Right lobe of liver (tissue), 4 donors: ENCODE measurements at regions not wholly inside any gene's neighbourhood (a gene's known extent, or its start where the extent isn't known, plus 50 kb on each side); places are given as distances from the start of the nearest gene placed in this dataset.

Source experiments
- POLR2A ChIP-seq: fragments of 450-650 bp; IDR thresholded peaks from one replicate; pipeline ENCODE4 v1.6.1; 2017; ENCODE audit warnings: antibody characterized with exemption, mild to moderate bottlenecking
- TF ChIP-seq, protein P1 (sequence below), 4 donors: fragments of 200-600 bp in 3 of 4; fragments of 450-650 bp in 1 of 4; IDR thresholded peaks; one replicate each; pipeline versions ENCODE4 v1.5.1 to v1.8.0; 2016 to 2022; ENCODE audit warnings: antibody characterized with exemption in 4 of 4, mild to moderate bottlenecking in 2 of 4
- donor health status: DM: no; HTN: no; CAD: no.
- donor health status: DM: no; HTN: no; CAD: no.
- donor health status: DM: no; HTN: yes; CAD: no.

DNA sequence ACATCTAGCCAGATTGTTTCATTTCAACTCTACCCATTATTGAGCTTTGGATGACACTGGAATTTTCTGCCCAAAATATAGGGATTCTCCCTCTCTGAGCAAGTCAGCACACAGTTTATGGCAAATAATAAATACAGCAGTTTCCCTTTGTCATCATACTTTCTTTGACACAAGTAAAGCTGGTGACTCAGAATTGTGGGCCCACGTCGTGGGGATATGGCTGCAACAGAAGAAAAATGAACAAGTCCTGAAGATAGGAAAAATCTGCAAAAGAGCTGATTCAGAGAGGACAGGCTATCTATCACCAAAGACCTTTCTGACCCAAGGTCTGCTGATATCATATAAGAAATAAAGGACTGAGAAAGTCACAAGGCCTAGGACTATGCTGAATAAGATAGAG lies 236.3 kb upstream of the ZC3H12C start:
- TF ChIP-seq, protein P1, sequence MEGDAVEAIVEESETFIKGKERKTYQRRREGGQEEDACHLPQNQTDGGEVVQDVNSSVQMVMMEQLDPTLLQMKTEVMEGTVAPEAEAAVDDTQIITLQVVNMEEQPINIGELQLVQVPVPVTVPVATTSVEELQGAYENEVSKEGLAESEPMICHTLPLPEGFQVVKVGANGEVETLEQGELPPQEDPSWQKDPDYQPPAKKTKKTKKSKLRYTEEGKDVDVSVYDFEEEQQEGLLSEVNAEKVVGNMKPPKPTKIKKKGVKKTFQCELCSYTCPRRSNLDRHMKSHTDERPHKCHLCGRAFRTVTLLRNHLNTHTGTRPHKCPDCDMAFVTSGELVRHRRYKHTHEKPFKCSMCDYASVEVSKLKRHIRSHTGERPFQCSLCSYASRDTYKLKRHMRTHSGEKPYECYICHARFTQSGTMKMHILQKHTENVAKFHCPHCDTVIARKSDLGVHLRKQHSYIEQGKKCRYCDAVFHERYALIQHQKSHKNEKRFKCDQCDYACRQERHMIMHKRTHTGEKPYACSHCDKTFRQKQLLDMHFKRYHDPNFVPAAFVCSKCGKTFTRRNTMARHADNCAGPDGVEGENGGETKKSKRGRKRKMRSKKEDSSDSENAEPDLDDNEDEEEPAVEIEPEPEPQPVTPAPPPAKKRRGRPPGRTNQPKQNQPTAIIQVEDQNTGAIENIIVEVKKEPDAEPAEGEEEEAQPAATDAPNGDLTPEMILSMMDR (IDR thresholded peaks at IDR 0.05): no peak
- TF ChIP-seq POLR2A: no peak
